Central memory CD8-positive, alpha-beta T cell (primary cell): ENCODE measurements at regions not wholly inside any gene's neighbourhood (a gene's known extent, or its start where the extent isn't known, plus 50 kb on each side); places are given as distances from the start of the nearest gene placed in this dataset.
A peak's percentile ranks its signal among the peaks of the same experiment; 100 is the strongest.

Source experiments
- ATAC-seq: fragments of 150-1000 bp; cut with Tn5 transposase; replicated peaks from 2 replicates; pipeline ENCODE4 v1.10.0; 2022; ENCODE audit warnings: mild to moderate bottlenecking, moderate FRiP score, moderate number of reproducible peaks; ENCODE audit not compliant: poor library complexity, severe bottlenecking; ENCODE audit errors: extremely low read depth
- DNase-seq, 2 donors: peaks; one replicate each; pipeline ENCODE4 v3.0.0; 2021; ENCODE audit warnings: low spot score in 2 of 2
- H3K27ac Mint-ChIP-seq: one replicate; pipeline ENCODE4 v1.8.0; 2022; ENCODE audit warnings: low read depth, mild to moderate bottlenecking, moderate library complexity, mixed read lengths
- H3K27me3 Mint-ChIP-seq: one replicate; pipeline ENCODE4 v1.8.0; 2022; ENCODE audit warnings: mixed read lengths
- H3K36me3 Mint-ChIP-seq: one replicate; pipeline ENCODE4 v1.8.0; 2022; ENCODE audit warnings: mild to moderate bottlenecking, moderate library complexity, mixed read lengths; ENCODE audit not compliant: insufficient read depth
- H3K4me1 Mint-ChIP-seq: one replicate; pipeline ENCODE4 v1.8.0; 2022; ENCODE audit warnings: mixed read lengths
- H3K4me3 Mint-ChIP-seq: one replicate; pipeline ENCODE4 v1.8.0; 2022; ENCODE audit warnings: mild to moderate bottlenecking, moderate library complexity, mixed read lengths
- H3K9me3 Mint-ChIP-seq: one replicate; pipeline ENCODE4 v1.8.0; 2022; ENCODE audit warnings: mixed read lengths

GRCh38 chr5:138651058-138651766 lies 76.0 kb upstream of the HSPA9 start:
- H3K4me3 Mint-ChIP-seq, result no peak overlapping the region
- H3K4me1 Mint-ChIP-seq, result peaks cover 22% of the 10 kb centered on the region
- H3K27ac Mint-ChIP-seq, result no peak overlapping the region
- no peaks in the 10 kb centered on the region for H3K9me3 Mint-ChIP-seq
- H3K36me3 Mint-ChIP-seq, result peaks cover 9% of the 10 kb centered on the region
- peaks cover 100% of the 10 kb centered on the region for H3K27me3 Mint-ChIP-seq
- DNase-seq (no peak), ATAC-seq (no peak)

- Mint-ChIP-seq H3K27me3 (peaks cover 98% of the 10 kb centered on the region), H3K27ac (no peak overlapping the region), H3K4me1 (peaks cover 22% of the 10 kb centered on the region), H3K9me3 (no peaks in the 10 kb centered on the region), H3K4me3 (no peak overlapping the region), H3K36me3 (peaks cover 9% of the 10 kb centered on the region)
- DNase-seq, result no peak
- no peak for ATAC-seq
Observed at GRCh38 chr5:138650196-138650595, 75.0 kb upstream of the HSPA9 start.

DNA sequence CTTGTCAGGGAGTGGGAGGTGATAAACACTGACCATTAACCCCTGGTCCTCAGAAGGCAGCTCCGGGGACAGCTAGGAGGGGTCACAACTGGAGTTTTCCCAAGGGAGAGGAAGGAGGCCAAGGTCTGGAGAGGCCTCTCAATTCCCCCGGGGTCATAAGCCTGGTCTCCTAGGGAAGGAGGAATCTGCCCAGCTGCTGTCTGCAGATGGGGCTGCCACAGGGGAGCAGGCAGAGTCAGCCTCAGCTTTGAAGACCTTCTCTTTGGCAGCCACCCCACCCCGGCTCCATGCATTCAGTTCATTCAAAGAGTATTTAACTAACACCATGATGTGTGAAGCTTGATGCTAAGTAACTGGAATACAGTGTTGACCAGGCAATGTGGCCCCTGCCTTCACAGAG lies 74.6 kb upstream of the HSPA9 start:
- ATAC-seq, result no peak
- Mint-ChIP-seq H3K4me1 (peaks cover 18% of the 10 kb centered on the region), H3K4me3 (no peak overlapping the region)

GRCh38 chr5:138649316-138649720 lies 74.1 kb upstream of the HSPA9 start:
- no peak for DNase-seq
- peaks cover 95% of the 10 kb centered on the region for H3K27me3 Mint-ChIP-seq
- H3K27ac Mint-ChIP-seq, result no peak overlapping the region
- H3K9me3 Mint-ChIP-seq, result no peaks in the 10 kb centered on the region
- ATAC-seq, result no peak
- peaks cover 14% of the 10 kb centered on the region for H3K4me1 Mint-ChIP-seq
- H3K36me3 Mint-ChIP-seq, result peaks cover 6% of the 10 kb centered on the region
- no peak overlapping the region for H3K4me3 Mint-ChIP-seq

More for the DNA sequence above, 74.6 kb upstream of the HSPA9 start:
- H3K27ac Mint-ChIP-seq, result no peak overlapping the region
- H3K36me3 Mint-ChIP-seq, result peaks cover 9% of the 10 kb centered on the region
- no peak for DNase-seq
- no peaks in the 10 kb centered on the region for H3K9me3 Mint-ChIP-seq
- H3K27me3 Mint-ChIP-seq, result peaks cover 95% of the 10 kb centered on the region

DNA sequence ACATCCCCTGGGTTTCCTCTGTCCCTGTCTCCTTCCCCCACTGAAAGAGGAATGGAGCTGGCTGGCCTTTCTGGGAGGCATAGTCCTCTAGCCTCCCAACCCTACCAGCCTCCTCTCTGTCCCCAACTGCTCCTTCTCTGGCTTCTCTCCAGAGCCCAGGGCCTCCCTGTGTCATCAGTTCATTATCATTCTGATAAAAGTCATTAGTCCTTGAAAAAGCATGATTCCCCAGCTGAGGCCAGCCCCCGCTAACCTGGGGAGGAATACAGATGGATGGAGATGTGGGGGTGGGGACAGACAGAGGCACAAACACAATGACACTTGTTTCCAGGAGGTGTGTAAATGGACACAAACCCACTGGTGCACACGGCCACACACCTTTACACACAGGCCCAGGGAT lies 73.6 kb upstream of the HSPA9 start:
- no peak for DNase-seq
- H3K27me3 Mint-ChIP-seq, result peaks cover 95% of the 10 kb centered on the region
- no peaks in the 10 kb centered on the region for H3K9me3 Mint-ChIP-seq
- H3K27ac Mint-ChIP-seq, result no peak overlapping the region
- H3K4me3 Mint-ChIP-seq, result no peak overlapping the region
- H3K36me3 Mint-ChIP-seq, result peaks cover 2% of the 10 kb centered on the region
- H3K4me1 Mint-ChIP-seq, result peaks cover 9% of the 10 kb centered on the region
- no peak for ATAC-seq

DNA sequence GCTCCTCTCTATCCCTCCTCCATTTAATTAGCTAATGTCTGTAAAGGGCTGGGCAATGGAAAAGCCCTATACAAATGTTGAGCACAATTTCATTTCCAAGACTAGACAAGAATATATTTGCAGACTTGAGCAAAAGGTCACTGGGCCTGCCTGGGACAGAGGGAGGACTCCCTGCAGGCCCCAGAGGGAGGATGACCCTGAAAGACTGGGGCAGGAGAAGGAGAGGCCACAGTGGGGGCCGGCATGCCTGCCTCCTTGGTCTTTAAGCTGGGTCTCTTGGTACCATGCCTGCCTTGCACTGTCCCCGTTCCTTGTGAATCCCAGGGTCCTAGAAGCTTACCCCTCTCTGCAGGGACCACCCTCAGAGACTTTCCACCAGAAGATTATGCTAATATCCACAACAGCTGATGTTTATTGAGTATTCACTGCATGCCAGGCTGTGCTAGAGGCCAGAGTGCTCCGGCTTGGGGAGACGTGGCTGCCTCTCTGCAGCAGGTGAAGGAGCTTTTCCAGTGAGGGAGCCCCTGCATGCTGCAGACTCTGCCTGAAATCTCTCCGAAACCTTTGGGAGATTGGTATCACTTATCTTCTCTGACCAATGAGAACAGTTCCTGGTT lies 72.7 kb upstream of the HSPA9 start:
- H3K36me3 Mint-ChIP-seq, result peaks cover 2% of the 10 kb centered on the region
- peaks cover 5% of the 10 kb centered on the region for H3K4me1 Mint-ChIP-seq
- H3K9me3 Mint-ChIP-seq, result no peaks in the 10 kb centered on the region
- DNase-seq (no peak), ATAC-seq (no peak)
- H3K27me3 Mint-ChIP-seq, result peaks cover 95% of the 10 kb centered on the region
- no peak overlapping the region for H3K4me3 Mint-ChIP-seq
- no peak overlapping the region for H3K27ac Mint-ChIP-seq

DNA sequence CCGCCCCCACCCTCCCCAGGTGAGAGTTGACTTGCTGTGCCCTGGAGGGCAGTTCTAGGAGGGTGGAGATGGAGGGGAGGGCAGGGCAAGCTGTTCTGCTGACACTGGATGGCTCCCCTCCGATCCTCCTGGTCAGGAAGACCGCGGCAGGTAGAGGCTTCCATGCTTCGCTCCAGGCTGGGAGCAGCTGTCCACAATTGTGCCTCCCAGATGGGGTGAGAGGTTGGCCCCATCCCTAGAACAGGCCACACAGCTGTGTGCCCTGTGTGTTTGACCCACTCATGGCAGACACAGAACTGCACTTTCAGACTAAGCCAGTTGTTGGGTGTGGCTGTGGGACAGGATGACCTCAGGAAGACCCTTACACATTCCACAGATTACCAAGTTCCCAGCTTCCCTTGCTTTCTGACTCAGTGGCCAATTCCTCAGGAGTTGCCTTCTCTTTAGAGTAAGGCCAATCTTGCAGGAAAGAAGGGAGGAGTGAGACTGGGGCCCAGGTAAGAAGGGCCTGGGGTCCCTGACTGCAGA lies 72.1 kb upstream of the HSPA9 start:
- Mint-ChIP-seq H3K4me1 (peaks cover 5% of the 10 kb centered on the region), H3K27ac (no peak overlapping the region), H3K9me3 (no peaks in the 10 kb centered on the region), H3K4me3 (no peak overlapping the region), H3K36me3 (peaks cover 2% of the 10 kb centered on the region), H3K27me3 (peaks cover 92% of the 10 kb centered on the region)
- DNase-seq (no peak), ATAC-seq (no peak)

GRCh38 chr5:138646671-138647070 lies 71.5 kb upstream of the HSPA9 start:
- Mint-ChIP-seq H3K36me3 (peaks cover 2% of the 10 kb centered on the region), H3K4me3 (no peak overlapping the region), H3K27me3 (peaks cover 85% of the 10 kb centered on the region)

GRCh38 chr5:138645778-138646575 lies 70.8 kb upstream of the HSPA9 start:
- peaks cover 80% of the 10 kb centered on the region for H3K27me3 Mint-ChIP-seq
- H3K9me3 Mint-ChIP-seq, result no peaks in the 10 kb centered on the region
- DNase-seq (no peak), ATAC-seq (no peak)
- no peaks in the 10 kb centered on the region for H3K4me1 Mint-ChIP-seq
- H3K27ac Mint-ChIP-seq, result no peak overlapping the region
- H3K4me3 Mint-ChIP-seq, result no peak overlapping the region
- H3K36me3 Mint-ChIP-seq, result peaks cover 2% of the 10 kb centered on the region

More at GRCh38 chr5:138646671-138647070, 71.5 kb upstream of the HSPA9 start:
- Mint-ChIP-seq H3K4me1 (peaks cover 2% of the 10 kb centered on the region), H3K9me3 (no peaks in the 10 kb centered on the region), H3K27ac (no peak overlapping the region)
- ATAC-seq (no peak), DNase-seq (no peak)

GRCh38 chr5:138643040-138643791 lies 68.0 kb upstream of the HSPA9 start:
- no peak overlapping the region for H3K4me3 Mint-ChIP-seq
- H3K27ac Mint-ChIP-seq, result no peak overlapping the region
- ATAC-seq (no peak), DNase-seq (no peak)
- no peaks in the 10 kb centered on the region for H3K9me3 Mint-ChIP-seq
- H3K4me1 Mint-ChIP-seq, result no peaks in the 10 kb centered on the region
- H3K27me3 Mint-ChIP-seq, result peaks cover 80% of the 10 kb centered on the region
- no peaks in the 10 kb centered on the region for H3K36me3 Mint-ChIP-seq

GRCh38 chr5:138641547-138642298 lies 66.5 kb upstream of the HSPA9 start:
- ATAC-seq (peak; percentile 67), DNase-seq (peak; percentile 53 to 64)
- Mint-ChIP-seq H3K27ac (no peak overlapping the region), H3K27me3 (peaks cover 80% of the 10 kb centered on the region), H3K36me3 (no peaks in the 10 kb centered on the region), H3K9me3 (no peaks in the 10 kb centered on the region), H3K4me1 (no peaks in the 10 kb centered on the region), H3K4me3 (no peak overlapping the region)
